GM19238 (cell line): ENCODE measurements at regions not wholly inside any gene's neighbourhood (a gene's known extent, or its start where the extent isn't known, plus 50 kb on each side); places are given as distances from the start of the nearest gene placed in this dataset.

ENCODE experiments used
- DNase-seq: peaks from one replicate; pipeline ENCODE4 v3.0.0; 2011; ENCODE audit warnings: low spot score; ENCODE audit not compliant: insufficient read length

DNA sequence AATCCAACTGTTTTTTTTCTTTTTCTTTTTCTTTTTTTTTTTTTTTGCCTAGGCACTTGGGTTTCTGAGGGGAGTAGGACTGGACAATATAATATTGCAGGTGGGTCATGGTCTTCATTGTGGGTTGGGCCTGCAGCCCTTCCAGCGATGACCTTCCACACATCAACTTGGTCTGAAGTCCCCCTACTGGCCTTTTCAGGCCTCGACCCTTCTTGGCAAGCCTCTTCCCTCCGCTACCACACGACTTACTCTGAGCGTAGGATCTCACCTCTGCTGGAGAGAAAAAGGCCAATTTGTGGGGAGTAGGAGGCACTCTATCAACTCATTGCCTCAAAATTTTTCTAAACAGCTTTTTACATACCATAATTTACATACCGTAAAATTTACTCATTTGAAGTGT lies 51.1 kb upstream of the GRIK3 start:
- no peak for DNase-seq

GRCh38 chr1:37089750-37090149 lies 55.4 kb upstream of the GRIK3 start:
- DNase-seq = no peak

GRCh38 chr1:37090671-37091070 lies 56.4 kb upstream of the GRIK3 start:
- no peak for DNase-seq

GRCh38 chr1:37092937-37093336 lies 58.6 kb upstream of the GRIK3 start:
- no peak for DNase-seq

- DNase-seq = no peak
These were observed 60.0 kb upstream of the GRIK3 start for GRCh38 chr1:37094302-37094701.

GRCh38 chr1:37096523-37096922 lies 62.2 kb upstream of the GRIK3 start:
- DNase-seq = no peak

- no peak for DNase-seq
These were observed 63.4 kb upstream of the GRIK3 start for GRCh38 chr1:37097731-37098130.

- DNase-seq = no peak
These were observed 63.9 kb upstream of the GRIK3 start for GRCh38 chr1:37098237-37098636.

DNA sequence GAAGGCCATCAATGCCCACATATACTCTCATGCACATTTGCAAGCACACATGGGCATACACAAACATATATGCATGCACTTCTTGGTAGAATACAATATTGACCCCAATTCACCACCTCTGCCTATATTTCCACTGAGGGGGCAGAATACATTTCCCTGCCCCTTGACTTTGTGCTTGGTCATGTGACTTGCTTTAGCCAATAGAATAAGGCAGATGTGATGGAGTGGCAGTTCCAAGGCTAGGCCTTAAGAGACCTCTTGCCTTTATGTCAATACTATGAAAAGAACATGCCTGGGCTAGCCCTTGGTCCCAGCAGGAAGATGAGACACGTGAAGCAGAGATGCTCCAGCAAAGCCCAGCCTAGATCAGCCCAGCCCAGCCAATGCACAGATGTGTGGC lies 66.0 kb upstream of the GRIK3 start:
- DNase-seq = no peak

DNA sequence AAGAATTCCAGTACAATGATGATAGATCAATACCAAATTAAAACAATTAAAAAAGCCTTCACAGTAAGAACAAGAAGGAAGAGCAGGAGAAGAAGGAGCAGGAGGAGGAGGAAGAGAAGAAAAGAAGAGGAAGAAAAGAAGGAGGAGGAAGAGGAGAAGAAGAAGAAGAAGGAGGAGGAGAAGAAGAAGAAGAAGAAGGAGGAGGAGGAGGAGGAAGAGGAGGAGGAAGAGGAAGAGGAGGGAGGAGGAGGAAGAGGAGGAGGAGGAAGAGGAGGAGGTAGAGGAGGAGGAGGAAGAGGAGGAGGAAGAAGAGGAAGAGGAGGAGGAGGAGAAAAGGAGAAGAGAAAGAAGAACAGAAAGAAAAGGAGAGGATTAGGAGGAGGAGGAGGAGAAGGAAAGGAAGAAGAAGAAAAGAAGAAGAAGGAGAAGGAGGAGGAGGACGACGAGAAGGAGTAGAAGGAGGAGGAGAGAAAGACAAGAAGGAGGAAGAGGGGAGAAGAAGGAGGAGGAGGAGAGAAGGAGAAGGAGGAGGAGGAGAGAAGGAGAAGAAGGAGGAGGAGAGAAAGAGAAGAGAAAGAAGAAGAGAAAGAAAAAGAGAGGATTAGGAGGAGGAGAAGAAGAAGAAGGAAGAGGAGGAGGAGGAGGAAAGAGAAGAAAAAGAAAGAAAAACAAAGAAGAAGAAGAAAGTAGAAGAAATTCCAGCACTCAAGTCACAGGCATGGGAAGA lies 68.5 kb upstream of the GRIK3 start:
- DNase-seq = no peak

- no peak for DNase-seq
These were observed 71.6 kb upstream of the GRIK3 start for GRCh38 chr1:37105911-37106310.

- no peak for DNase-seq
These were observed 73.0 kb upstream of the GRIK3 start for GRCh38 chr1:37107153-37107907.

DNA sequence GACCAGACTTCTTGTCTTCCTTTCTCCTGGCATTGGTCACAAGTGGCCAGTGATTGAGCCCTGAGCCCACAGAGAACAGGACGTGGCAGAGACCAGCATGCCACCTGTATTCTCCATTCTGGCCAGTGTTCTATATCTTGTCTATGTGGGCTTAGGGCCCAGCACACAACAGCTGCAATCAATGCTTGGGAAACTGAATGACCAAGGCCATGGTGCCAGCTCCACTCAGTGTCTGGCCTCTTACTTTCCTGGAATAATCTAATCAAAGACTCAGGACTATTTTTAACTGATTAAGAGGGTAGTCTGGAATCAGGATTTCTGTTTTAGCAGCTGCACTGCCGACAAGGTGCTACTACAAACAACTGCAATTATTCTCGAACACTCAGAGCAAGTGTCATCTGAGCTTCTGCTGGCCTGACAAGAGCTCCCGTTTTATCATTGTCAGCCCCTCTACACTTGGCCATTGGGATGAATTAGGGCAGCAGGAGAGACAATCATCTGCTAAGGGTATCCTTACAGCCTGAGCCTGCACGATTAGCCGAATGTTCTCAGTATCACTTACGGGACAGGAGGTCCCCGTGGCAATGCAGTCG lies 74.4 kb upstream of the GRIK3 start:
- no peak for DNase-seq

DNA sequence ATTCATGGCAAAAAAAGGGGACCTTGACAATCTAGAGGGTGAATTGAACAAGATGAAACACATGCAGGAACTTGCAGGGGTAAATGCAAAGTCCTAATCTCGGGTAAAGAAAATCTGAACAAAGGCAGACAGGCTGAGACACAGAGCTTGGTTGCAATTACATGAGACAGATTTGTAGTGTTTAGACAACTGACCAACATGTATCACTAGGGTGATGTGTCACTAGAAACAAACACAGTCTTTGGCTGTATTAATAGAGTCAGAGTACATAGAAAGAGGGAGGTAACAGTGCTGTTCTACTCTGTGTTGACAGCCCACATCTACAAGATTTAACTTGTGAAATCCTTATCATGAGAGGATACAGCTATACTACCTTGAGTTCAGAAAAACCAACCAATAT lies 78.1 kb upstream of the GRIK3 start:
- no peak for DNase-seq

DNA sequence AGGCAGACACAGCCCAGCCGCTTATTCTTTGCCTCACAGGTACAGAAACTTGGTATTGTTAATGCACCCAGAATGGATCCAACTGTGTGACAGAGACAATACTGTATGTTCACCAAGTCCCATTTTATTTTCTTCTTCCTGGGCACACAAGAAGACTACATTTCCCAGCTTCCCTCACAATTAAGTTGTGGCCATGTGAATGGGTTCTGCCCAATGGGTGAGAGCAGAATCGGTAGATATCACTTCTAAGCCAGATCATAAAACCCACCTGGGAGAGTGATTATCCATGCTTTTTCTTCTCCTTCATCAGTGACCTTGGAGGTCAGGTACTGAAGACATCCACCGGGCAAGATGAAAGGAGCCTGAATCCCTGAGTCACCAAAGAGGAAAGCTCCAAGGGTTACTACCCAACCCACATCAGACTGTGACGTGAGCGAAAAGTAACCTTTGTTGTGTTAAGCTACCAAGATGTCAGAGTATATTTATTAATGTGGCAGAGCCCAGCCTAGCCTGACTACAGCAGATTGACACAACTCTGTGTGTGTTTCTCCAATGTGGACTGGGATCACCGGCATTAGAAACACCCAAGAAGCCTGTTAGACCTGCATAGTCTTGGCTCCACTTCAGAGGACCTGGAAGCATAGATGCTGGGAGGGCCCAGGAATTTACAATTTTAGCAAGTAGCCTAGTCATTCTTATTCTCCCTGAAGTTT lies 79.1 kb upstream of the GRIK3 start:
- no peak for DNase-seq

DNA sequence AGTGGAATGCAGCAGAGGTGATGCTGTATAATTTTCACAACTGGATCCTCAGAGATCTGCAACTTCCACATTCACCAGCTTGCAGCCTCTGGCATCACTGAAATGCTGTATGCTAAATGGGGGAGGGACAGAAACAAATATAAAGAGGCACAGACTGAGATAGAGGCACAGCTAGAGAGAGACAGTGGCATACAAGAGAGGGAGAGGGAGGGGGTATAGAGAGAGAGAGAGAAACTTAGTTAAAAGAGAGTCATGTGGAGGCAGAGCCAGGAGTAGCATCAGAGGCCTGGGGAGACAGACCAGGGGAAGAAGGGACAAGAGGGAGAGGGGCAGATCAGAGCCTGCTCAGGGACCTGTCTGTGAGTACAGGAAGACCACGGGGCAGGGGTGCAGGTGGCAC lies 84.5 kb upstream of the GRIK3 start:
- no peak for DNase-seq

DNA sequence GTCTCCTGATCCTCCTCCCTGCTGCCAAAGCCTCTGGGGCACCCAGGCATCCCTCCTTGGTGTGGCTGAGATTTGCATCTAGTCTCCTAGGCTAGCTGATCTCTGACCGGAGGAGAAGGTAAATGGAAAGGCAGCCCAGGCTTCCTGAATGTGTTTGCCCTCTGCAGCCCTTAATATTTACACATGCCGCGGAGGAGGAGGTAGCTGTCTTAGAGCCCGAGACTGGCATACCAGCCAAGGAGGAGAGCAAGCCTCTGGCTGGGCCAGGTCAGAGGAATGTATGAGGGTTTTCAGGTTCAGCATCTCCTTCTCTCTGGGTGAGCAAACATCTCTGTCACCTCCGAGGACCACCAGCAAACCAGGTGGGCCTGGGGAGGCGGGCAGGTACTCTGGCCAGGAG lies 86.0 kb upstream of the GRIK3 start:
- no peak for DNase-seq

DNA sequence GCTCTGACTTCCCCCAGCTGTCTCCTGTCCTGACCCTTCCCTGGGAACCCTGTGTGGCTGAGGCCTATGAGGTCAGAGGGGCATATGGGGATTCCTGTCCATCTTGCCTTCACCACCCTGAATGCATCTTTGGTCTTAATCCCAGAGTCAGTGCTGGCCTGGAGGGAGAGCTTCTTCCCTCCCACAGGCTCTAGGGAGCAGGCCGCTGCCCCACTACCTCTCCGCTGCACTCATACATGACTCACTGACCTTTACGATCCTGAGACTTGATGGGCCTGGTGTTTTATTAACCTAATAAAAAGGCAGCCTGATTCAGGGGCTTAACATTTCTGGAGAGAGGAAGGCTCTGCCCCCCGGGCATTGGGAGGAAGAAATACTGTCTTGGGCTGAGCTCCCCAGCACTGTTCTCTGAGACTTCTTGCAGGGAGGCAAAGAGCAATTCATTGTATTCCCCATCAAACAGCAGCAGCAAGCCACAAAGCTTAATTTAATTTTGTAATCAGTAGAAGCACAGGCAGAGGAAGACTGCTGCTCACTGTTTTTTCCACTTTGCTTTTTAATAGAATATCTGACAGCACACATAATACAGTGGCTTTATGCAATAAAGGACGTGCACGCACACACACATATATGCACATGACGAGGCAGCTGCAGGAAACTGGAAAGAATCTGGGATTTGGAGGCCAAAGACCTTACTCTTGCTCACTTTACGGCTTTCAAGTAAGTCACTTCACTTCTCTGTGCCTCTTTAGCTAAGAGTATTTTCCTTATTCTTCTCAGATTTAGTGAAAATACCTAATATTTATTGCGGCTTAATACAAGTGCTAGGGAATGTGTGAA lies 89.2 kb upstream of the GRIK3 start:
- no peak for DNase-seq

GRCh38 chr1:37124501-37124900 lies 90.2 kb upstream of the GRIK3 start:
- no peak for DNase-seq

DNA sequence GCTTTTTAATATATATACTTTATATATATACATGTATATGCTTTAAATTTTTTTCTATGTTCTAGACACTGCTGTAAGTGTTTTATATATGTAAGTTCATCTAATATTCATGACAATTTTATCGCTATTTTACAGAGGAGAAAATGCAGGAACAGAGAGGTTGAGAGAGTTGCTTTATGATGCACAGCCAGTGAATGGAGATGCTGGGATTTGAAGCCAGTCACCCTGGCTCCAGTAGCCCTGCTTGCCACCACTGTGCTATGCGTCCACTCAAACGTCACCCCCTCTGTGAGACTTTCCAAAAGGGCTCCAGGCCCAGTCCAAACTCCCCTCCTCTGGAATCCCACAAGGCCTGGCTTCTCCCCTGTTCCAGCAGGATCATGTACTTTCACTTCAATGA lies 91.0 kb upstream of the GRIK3 start:
- no peak for DNase-seq

DNA sequence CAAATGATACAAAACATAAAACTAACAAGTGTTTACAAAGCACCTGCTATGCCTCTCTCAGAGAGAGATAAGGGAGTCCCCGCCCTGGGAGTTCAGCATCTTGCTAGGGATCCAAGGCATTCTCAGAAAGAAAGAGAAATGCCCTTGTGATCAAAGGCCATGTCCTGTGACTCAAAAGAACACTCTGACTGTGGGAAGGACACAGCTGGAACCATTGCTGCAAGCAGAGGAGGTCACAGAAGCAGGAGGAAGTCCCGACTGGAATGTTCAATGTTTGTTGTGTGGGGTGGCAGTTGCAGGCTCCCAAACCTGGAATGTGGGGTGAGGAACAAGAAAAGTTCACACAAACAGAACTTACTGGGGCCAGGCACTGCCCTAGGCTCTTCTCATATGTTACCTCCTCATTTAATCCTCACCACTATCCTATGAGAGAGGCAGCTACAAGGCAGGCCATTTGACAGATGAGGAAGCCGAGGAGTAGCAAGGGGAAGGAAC lies 93.0 kb upstream of the GRIK3 start:
- DNase-seq = no peak
